Ovary (tissue), 3 donors: ENCODE measurements at regions not wholly inside any gene's neighbourhood (a gene's known extent, or its start where the extent isn't known, plus 50 kb on each side); places are given as distances from the start of the nearest gene placed in this dataset.

Source experiments
- CTCF ChIP-seq, 3 donors: fragments of 450-650 bp in 2 of 3; fragments of 200-600 bp in 1 of 3; IDR thresholded peaks; one replicate each; pipeline versions ENCODE4 v1.5.1 to v1.8.0; 2016 to 2022; ENCODE audit warnings: antibody characterized with exemption in 3 of 3, mild to moderate bottlenecking in 1 of 3
- POLR2A ChIP-seq: fragments of 450-650 bp; IDR thresholded peaks from one replicate; pipeline ENCODE4 v1.6.1; 2017; ENCODE audit warnings: antibody characterized with exemption, mild to moderate bottlenecking, moderate library complexity
- donor health status: DM: no; HTN: no; CAD: no.

- TF ChIP-seq CTCF (IDR thresholded peaks at IDR 0.05) (no peak), POLR2A (no peak)
Observed at GRCh38 chr6:139568151-139568955, 193.9 kb upstream of the CITED2 start.
